Progenitor cell of endocrine pancreas (in vitro differentiated cells): ENCODE measurements at regions not wholly inside any gene's neighbourhood (a gene's known extent, or its start where the extent isn't known, plus 50 kb on each side); places are given as distances from the start of the nearest gene placed in this dataset.
"Not testable (repeated sequence)": the region's sequence is repeated elsewhere in the genome, so short reads cannot be mapped to it uniquely, and the experiment has no call there.

ENCODE experiments used
- DNase-seq: peaks from one replicate; pipeline ENCODE4 v3.0.0; 2021; ENCODE audit warnings: low spot score; ENCODE audit not compliant: unreplicated experiment
- H3K27ac Mint-ChIP-seq: 2 replicates; pipeline ENCODE4 v1.8.0; 2021; ENCODE audit warnings: mild to moderate bottlenecking, moderate library complexity, mixed read lengths
- H3K27me3 Mint-ChIP-seq: 2 replicates; pipeline ENCODE4 v1.8.0; 2021; ENCODE audit warnings: mixed read lengths
- H3K36me3 Mint-ChIP-seq: 2 replicates; pipeline ENCODE4 v1.8.0; 2022; ENCODE audit warnings: mixed read lengths; ENCODE audit not compliant: insufficient read depth
- H3K4me1 Mint-ChIP-seq: 2 replicates; pipeline ENCODE4 v1.8.0; 2021; ENCODE audit warnings: low read depth, mixed read lengths
- H3K4me3 Mint-ChIP-seq: 2 replicates; pipeline ENCODE4 v1.8.0; 2021; ENCODE audit warnings: low read depth, mild to moderate bottlenecking, moderate library complexity, mixed read lengths
- H3K9me3 Mint-ChIP-seq: 2 replicates; pipeline ENCODE4 v1.8.0; 2021; ENCODE audit warnings: low read depth, mixed read lengths
- TF ChIP-seq, protein P1 (sequence below): fragments of 200-600 bp; sonication (generic); IDR thresholded peaks from one replicate; pipeline ENCODE4 v1.5.0; 2021; ENCODE audit warnings: antibody characterized with exemption, mild to moderate bottlenecking; ENCODE audit not compliant: unreplicated experiment

DNA sequence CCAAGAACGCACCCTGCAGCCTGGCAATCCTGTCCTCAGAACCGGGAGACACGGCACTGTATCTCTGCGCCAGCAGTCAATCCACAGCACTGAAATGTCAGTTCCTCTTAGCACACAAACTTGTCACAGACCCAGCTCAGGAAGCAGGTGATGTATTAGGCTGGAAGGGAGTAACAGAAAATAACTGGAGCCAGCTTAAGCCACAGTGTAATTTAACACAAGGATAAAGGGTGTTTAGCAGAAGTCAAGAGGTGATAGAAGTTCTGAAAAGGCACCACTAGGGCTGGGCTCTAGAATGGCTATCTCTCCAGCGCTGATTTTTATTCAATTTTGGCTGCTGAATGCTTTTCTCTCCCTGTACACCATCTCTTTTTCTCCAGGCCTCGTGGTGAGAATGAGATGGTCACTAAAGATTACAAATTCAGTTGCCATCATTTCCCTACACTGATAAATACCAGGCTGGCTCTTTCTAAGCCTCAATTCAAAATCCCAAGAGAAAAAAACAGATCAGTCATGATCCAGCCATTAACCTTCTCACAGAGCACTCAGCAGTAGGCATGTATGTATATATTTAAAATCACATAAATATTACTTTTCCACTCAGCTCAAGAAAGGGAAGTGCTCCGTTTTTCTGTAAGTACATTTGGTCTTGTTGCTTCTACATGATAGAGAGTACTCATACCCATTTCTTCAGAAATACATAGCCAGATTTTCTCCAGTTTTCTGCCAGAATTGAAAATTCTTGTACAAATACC is 102.7 kb upstream of the PRSS1 start:
- no peak for DNase-seq
- Mint-ChIP-seq H3K27ac (no peak overlapping the region), H3K36me3 (no peaks in the 10 kb centered on the region), H3K9me3 (no peaks in the 10 kb centered on the region), H3K4me3 (no peak overlapping the region), H3K4me1 (no peaks in the 10 kb centered on the region), H3K27me3 (peaks cover 19% of the 10 kb centered on the region)
- TF ChIP-seq, protein P1, sequence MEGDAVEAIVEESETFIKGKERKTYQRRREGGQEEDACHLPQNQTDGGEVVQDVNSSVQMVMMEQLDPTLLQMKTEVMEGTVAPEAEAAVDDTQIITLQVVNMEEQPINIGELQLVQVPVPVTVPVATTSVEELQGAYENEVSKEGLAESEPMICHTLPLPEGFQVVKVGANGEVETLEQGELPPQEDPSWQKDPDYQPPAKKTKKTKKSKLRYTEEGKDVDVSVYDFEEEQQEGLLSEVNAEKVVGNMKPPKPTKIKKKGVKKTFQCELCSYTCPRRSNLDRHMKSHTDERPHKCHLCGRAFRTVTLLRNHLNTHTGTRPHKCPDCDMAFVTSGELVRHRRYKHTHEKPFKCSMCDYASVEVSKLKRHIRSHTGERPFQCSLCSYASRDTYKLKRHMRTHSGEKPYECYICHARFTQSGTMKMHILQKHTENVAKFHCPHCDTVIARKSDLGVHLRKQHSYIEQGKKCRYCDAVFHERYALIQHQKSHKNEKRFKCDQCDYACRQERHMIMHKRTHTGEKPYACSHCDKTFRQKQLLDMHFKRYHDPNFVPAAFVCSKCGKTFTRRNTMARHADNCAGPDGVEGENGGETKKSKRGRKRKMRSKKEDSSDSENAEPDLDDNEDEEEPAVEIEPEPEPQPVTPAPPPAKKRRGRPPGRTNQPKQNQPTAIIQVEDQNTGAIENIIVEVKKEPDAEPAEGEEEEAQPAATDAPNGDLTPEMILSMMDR, result no peak

DNA sequence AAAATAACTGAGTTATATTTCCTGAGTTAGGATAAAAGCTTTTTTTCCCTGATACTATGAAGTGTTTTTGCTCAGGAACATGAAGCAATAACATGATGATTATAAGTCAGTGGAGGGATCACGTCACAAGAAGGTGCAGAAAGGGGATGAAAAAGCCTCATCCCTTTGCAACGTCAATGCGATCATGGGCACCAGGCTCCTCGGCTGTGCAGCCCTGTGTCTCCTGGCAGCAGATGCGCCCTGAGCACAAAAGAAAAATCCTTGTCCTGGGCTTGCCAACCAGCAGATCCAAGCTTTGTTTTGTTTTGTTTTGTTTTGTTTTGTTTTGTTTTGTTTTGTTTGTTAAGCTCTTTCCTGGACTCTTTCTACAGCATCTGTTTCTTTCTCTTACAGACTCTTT is 103.5 kb upstream of the PRSS1 start:
- DNase-seq, result no peak
- TF ChIP-seq, protein P1, result no peak
- Mint-ChIP-seq H3K9me3 (no peaks in the 10 kb centered on the region), H3K27me3 (peaks cover 19% of the 10 kb centered on the region), H3K27ac (no peak overlapping the region), H3K36me3 (no peaks in the 10 kb centered on the region), H3K4me3 (no peak overlapping the region), H3K4me1 (no peaks in the 10 kb centered on the region)

DNA sequence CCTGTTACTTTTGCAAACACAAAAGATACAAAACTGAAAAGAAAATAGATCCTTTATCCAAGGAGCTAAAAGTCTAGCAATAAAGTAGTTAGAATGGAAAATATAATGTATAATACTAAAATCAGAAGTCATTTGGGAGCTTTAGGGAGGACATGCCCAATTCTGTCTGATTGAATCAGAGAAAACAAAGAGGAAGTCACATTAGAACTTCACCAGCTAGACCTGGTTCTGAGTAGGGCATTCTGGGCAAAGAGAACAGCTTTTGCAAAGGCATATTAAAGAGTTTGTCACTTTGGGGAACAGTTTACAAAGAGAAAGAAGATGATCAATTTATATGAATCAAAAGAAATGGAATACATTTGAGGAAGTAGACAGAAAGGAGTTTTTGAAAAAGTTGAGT is 107.0 kb upstream of the PRSS1 start:
- DNase-seq, result no peak
- no peaks in the 10 kb centered on the region for H3K4me1 Mint-ChIP-seq

DNA sequence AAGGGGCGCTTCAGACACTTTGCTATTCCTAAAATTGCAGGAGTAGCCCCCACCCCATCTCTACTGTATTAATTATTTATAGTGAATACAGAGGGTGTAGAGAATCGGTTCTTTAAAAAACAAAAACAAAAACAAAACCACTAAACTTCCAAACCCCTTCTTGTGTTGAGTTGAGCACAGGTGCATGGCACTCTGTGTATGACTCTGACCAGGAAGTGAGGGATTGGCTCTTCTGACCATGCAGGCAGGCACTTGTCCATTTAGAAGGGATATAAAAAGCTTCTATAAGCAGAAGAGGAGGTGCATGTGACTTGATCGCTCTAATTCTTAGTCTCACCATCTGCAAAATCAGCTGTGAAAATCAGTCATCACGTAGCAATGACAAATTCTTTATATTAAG is 108.0 kb upstream of the PRSS1 start:
- not testable (repeated sequence) for H3K4me1 Mint-ChIP-seq, H3K27ac Mint-ChIP-seq, H3K9me3 Mint-ChIP-seq, DNase-seq, H3K4me3 Mint-ChIP-seq, H3K36me3 Mint-ChIP-seq
- H3K27me3 Mint-ChIP-seq, result peaks cover 18% of the 10 kb centered on the region

More for the DNA sequence above, 107.0 kb upstream of the PRSS1 start:
- Mint-ChIP-seq H3K27ac (no peak overlapping the region), H3K4me3 (no peak overlapping the region), H3K36me3 (no peaks in the 10 kb centered on the region), H3K9me3 (no peaks in the 10 kb centered on the region), H3K27me3 (peaks cover 20% of the 10 kb centered on the region)
- TF ChIP-seq, protein P1, result no peak

DNA sequence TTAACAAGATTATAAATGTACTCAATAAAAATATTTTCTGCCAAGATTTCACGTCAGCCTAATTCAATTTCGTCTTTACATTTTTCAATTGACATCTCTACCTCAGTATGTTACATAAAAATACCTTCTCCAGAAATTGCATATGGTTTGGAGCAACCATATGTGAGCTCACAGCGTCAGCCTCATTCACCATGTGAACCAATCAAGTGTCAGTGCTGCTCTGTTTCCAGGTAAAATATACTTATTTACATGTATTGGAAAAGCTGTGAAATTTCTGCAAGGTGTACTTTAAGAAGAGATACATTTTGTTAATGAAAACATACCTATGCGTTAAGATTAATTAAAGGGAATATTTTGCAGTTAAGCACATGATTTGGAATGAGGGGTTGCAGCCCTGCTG is 110.7 kb upstream of the PRSS1 start:
- DNase-seq, result no peak
- H3K4me1 Mint-ChIP-seq, result no peaks in the 10 kb centered on the region
- no peak overlapping the region for H3K27ac Mint-ChIP-seq
- no peaks in the 10 kb centered on the region for H3K36me3 Mint-ChIP-seq
- H3K9me3 Mint-ChIP-seq, result no peaks in the 10 kb centered on the region
- peaks cover 13% of the 10 kb centered on the region for H3K27me3 Mint-ChIP-seq
- no peak overlapping the region for H3K4me3 Mint-ChIP-seq
- TF ChIP-seq, protein P1, result no peak

DNA sequence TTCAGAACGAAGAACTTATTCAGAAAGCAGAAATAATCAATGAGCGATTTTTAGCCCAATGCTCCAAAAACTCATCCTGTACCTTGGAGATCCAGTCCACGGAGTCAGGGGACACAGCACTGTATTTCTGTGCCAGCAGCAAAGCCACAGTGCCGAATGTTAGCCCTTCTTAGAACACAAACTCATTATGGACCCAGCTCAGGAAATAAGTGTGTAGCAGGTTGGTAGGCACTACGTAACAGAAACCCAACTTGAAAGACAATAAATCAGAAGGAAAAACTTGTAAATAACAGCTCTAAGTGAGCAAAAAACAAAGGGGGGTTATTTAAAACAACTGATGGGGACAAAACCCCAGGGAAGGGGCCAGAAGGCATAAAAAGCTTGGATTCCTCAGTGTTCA is 112.0 kb upstream of the PRSS1 start:
- H3K4me3 Mint-ChIP-seq, result no peak overlapping the region

More for the DNA sequence above, 112.0 kb upstream of the PRSS1 start:
- no peak overlapping the region for H3K27ac Mint-ChIP-seq
- no peaks in the 10 kb centered on the region for H3K36me3 Mint-ChIP-seq
- no peaks in the 10 kb centered on the region for H3K9me3 Mint-ChIP-seq
- DNase-seq, result no peak
- peaks cover 13% of the 10 kb centered on the region for H3K27me3 Mint-ChIP-seq
- H3K4me1 Mint-ChIP-seq, result no peaks in the 10 kb centered on the region
- TF ChIP-seq, protein P1, result no peak
